Fibroblast of skin of right quadriceps (primary cell): ENCODE measurements at regions not wholly inside any gene's neighbourhood (a gene's known extent, or its start where the extent isn't known, plus 50 kb on each side); places are given as distances from the start of the nearest gene placed in this dataset.
A peak's percentile ranks its signal among the peaks of the same experiment; 100 is the strongest.

ENCODE experiments used
- DNase-seq: peaks from one replicate; pipeline ENCODE4 v3.0.0-alpha.2; 2013

- DNase-seq, result no peak
These were observed 602.2 kb downstream of the XIRP2 start for GRCh38 chr2:167490455-167490854.

- DNase-seq, result no peak
These were observed 601.0 kb downstream of the XIRP2 start for GRCh38 chr2:167489325-167489724.

GRCh38 chr2:167487728-167488127 lies 599.4 kb downstream of the XIRP2 start:
- no peak for DNase-seq

- DNase-seq, result no peak
These were observed 596.6 kb downstream of the XIRP2 start for GRCh38 chr2:167484875-167485274.

GRCh38 chr2:167480986-167481309 lies 592.7 kb downstream of the XIRP2 start:
- no peak for DNase-seq

- DNase-seq, result no peak
These were observed 592.1 kb downstream of the XIRP2 start for GRCh38 chr2:167480232-167480985.

GRCh38 chr2:167478196-167478595 lies 589.9 kb downstream of the XIRP2 start:
- DNase-seq, result no peak

GRCh38 chr2:167475791-167476190 lies 587.5 kb downstream of the XIRP2 start:
- DNase-seq, result no peak

- DNase-seq, result no peak
These were observed 583.5 kb downstream of the XIRP2 start for GRCh38 chr2:167471734-167472133.

GRCh38 chr2:167471332-167471731 lies 583.1 kb downstream of the XIRP2 start:
- DNase-seq, result no peak

GRCh38 chr2:167462379-167462778 lies 574.1 kb downstream of the XIRP2 start:
- DNase-seq, result no peak

GRCh38 chr2:167454036-167454435 lies 565.8 kb downstream of the XIRP2 start:
- no peak for DNase-seq

GRCh38 chr2:167451496-167452289 lies 563.4 kb downstream of the XIRP2 start:
- DNase-seq, result no peak

- no peak for DNase-seq
These were observed 562.1 kb downstream of the XIRP2 start for GRCh38 chr2:167450364-167450763.

GRCh38 chr2:167440382-167440781 lies 552.1 kb downstream of the XIRP2 start:
- no peak for DNase-seq

GRCh38 chr2:167438206-167438605 lies 549.9 kb downstream of the XIRP2 start:
- DNase-seq, result peak; percentile 61

- no peak for DNase-seq
These were observed 543.7 kb downstream of the XIRP2 start for GRCh38 chr2:167431949-167432348.

- no peak for DNase-seq
These were observed 542.2 kb downstream of the XIRP2 start for GRCh38 chr2:167430447-167430846.

- no peak for DNase-seq
These were observed 536.8 kb downstream of the XIRP2 start for GRCh38 chr2:167424803-167425755.

- no peak for DNase-seq
These were observed 535.9 kb downstream of the XIRP2 start for GRCh38 chr2:167424221-167424620.

- DNase-seq, result no peak
These were observed 535.5 kb downstream of the XIRP2 start for GRCh38 chr2:167423731-167424130.

GRCh38 chr2:167420211-167420610 lies 531.9 kb downstream of the XIRP2 start:
- peak; percentile 25 for DNase-seq

GRCh38 chr2:167415068-167415467 lies 526.8 kb downstream of the XIRP2 start:
- no peak for DNase-seq
